ENCODE measurements at regions not wholly inside any gene's neighbourhood (a gene's known extent, or its start where the extent isn't known, plus 50 kb on each side); places are given as distances from the start of the nearest gene placed in this dataset.

GRCh38 chr10:130541090-130541489 is 404.9 kb downstream of the GLRX3 start:
- H3K79me2 ChIP-seq (ENCODE audit: insufficient read depth, low read length): no peaks in the 10 kb centered on the region
- H2BK120ac ChIP-seq (ENCODE audit: low read depth, low read length, poor library complexity, severe bottlenecking): no peak overlapping the region
- peaks cover 12 to 15% of the 10 kb centered on the region in 2 experiments for H3K9me3 Mint-ChIP-seq
- H3K4me2 ChIP-seq (ENCODE audit: insufficient read depth, insufficient read length, low read length): no peak overlapping the region
- no peak overlapping the region for H4K5ac ChIP-seq (ENCODE audit: insufficient read length, low read depth, low read length)
- no peaks in the 10 kb centered on the region for H3K27me3 ChIP-seq (ENCODE audit: insufficient read depth, low read length)
- H3K9me3 ChIP-seq (ENCODE audit: control insufficient read depth, low read depth, low read length): no peaks in the 10 kb centered on the region
- H3T11ph ChIP-seq (ENCODE audit: low read length): no peak overlapping the region
- H3K79me1 ChIP-seq (ENCODE audit: insufficient read depth, low read depth, low read length, poor library complexity, severe bottlenecking): no peaks in the 10 kb centered on the region
- no peak overlapping the region for H2BK5ac ChIP-seq (ENCODE audit: insufficient read length, low read length)
- H4K20me1 ChIP-seq (ENCODE audit: control insufficient read depth, insufficient read depth, insufficient read length): no peaks in the 10 kb centered on the region
- H3K9ac ChIP-seq (ENCODE audit: extremely low read depth, insufficient read length, low read length): no peak overlapping the region
- no peak overlapping the region for H3K56ac ChIP-seq (ENCODE audit: insufficient read length, low read depth, low read length)
- H3K23ac ChIP-seq (ENCODE audit: insufficient read length, low read depth, low read length): no peak overlapping the region
- no peaks in the 10 kb centered on the region; the same call in 1 of the 2 replicates for H3K4me1 ChIP-seq (ENCODE audit: insufficient read depth, low read length)
- H3K4me1 Mint-ChIP-seq: peaks cover 11 to 14% of the 10 kb centered on the region in 2 experiments
- peaks cover 10% of the 10 kb centered on the region for H3K27me3 Mint-ChIP-seq (ENCODE audit: low read depth)
- no peak overlapping the region for H4K91ac ChIP-seq (ENCODE audit: insufficient read length, low read depth, low read length)
- no peak for TF ChIP-seq CTCF (conservative IDR thresholded peaks at IDR 0.05)
- no peak for DNase-seq
- no peak overlapping the region for H2BK20ac ChIP-seq (ENCODE audit: low read depth, low read length, poor library complexity, severe bottlenecking)
- H3K27ac ChIP-seq (ENCODE audit: insufficient read length, low read depth, low read length): no peak overlapping the region
- H3K4me3 Mint-ChIP-seq: no peak overlapping the region
- H2BK15ac ChIP-seq (ENCODE audit: low read depth, low read length): no peak overlapping the region
- H3K27ac Mint-ChIP-seq: no peak overlapping the region
- no peak overlapping the region for H2AFZ ChIP-seq (ENCODE audit: low read length)
- H3K23me2 ChIP-seq (ENCODE audit: insufficient read length, low read depth, low read length, poor library complexity, severe bottlenecking): no peaks in the 10 kb centered on the region
- no peak overlapping the region for H3K14ac ChIP-seq (ENCODE audit: insufficient read depth, low read length)
- no peak overlapping the region for H3K4ac ChIP-seq (ENCODE audit: low read depth, low read length)
- H4K8ac ChIP-seq (replicated peaks; ENCODE audit: insufficient read length, low read depth, low read length): no peak overlapping the region
- no peak overlapping the region for H2AK5ac ChIP-seq (ENCODE audit: insufficient read length, low read length)
- no CpG with 5 or more reads among the region's 1 CpG for WGBS (ENCODE audit: extremely low coverage, insufficient read length, low lambda C conversion rate)
- no peaks in the 10 kb centered on the region; a peak in 1 of 7 replicates for H3K36me3 Mint-ChIP-seq (ENCODE audit: insufficient read depth in 1 of 3, low read depth in 3 of 3)
- no peak overlapping the region for H2BK12ac ChIP-seq (ENCODE audit: insufficient read length, low read depth, low read length)
- H3K18ac ChIP-seq (ENCODE audit: insufficient read length, low read depth, low read length): no peak overlapping the region

Measured in H9 (cell line).